ENCODE measurements at regions not wholly inside any gene's neighbourhood (a gene's known extent, or its start where the extent isn't known, plus 50 kb on each side); places are given as distances from the start of the nearest gene placed in this dataset.

DNA sequence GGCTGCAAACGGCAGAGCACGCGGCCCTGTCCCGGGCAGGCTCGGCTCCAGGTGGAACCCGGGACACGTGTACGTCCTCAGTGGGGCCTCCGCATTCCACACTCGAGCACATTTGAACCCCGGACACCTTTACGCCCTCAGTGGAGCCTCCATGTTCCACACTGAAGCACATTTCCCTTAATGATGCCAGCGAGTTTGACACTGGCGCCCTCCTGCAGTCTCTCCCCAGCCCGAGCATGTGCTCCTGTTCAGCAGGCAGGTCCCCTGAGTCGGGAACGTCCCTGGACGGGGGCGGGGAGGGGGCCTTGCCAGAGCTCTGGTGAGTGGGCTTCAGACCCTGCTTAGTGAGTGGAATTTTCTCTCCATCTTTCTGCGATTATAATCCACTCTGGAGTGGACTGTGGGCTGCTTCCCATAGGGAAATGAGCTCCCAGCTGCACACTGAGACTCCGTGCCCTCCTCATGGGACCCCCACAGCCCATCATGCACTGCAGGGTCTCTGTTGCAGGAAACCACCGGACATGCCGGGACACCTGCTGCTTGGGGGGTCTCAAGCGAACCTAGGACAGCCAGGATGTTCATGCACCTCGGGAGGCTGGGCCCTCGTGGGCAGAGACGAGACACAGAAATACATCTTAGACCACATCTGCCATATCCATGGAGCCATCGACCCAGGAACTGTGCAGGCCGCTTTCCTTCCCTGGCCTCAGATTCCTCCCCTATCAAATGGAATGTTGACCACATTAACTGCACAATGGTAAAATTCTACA is 70.3 kb upstream of the SNTG2 start:
- Histone ChIP-seq H3K27me3 (ENCODE audit: insufficient read depth, low read depth) (no peaks in the 10 kb centered on the region), H3K79me2 (ENCODE audit: insufficient read depth, low read depth) (no peaks in the 10 kb centered on the region), H3K9ac (no peak overlapping the region), H3K4me3 (IDR thresholded peaks at IDR 0.05; ENCODE audit: insufficient read depth, low read depth, low read length) (no peak overlapping the region), H3K4me2 (no peak overlapping the region), H2AFZ (ENCODE audit: low read depth) (no peak overlapping the region), H4K20me1 (ENCODE audit: insufficient read depth) (no peaks in the 10 kb centered on the region), H3K36me3 (ENCODE audit: insufficient read depth) (no peaks in the 10 kb centered on the region), H3K27ac (no peak overlapping the region), H3K4me1 (ENCODE audit: low read depth, poor library complexity, severe bottlenecking) (no peaks in the 10 kb centered on the region)
- no peak for TF ChIP-seq CTCF (conservative IDR thresholded peaks at IDR 0.05; ENCODE audit: low read depth, low read length)

DNA sequence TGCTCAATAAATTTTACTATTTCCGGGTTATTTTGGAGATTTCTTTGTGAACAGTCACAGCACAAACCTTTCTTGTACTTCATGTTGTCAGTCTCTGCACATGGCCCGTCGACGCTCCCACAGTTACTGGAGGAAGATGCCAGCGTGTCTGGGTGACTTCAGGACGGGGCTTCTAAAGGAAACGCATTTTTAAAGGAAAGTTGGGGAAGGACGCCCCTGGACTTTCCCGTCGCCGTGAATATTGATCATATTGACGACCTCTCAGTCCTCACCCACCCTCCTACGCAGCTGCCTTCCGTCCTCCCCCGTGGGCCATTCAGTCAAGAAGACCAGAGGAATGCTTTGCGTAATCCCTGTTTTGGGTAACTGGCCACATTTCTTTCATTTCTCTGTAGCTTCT is 71.1 kb upstream of the SNTG2 start:
- Histone ChIP-seq H3K4me1 (ENCODE audit: low read depth, poor library complexity, severe bottlenecking) (no peaks in the 10 kb centered on the region), H4K20me1 (ENCODE audit: insufficient read depth) (no peaks in the 10 kb centered on the region), H3K4me3 (IDR thresholded peaks at IDR 0.05; ENCODE audit: insufficient read depth, low read depth, low read length) (no peak overlapping the region), H3K79me2 (ENCODE audit: insufficient read depth, low read depth) (no peaks in the 10 kb centered on the region), H3K27ac (no peak overlapping the region), H3K36me3 (ENCODE audit: insufficient read depth) (no peaks in the 10 kb centered on the region), H3K4me2 (no peak overlapping the region), H3K27me3 (ENCODE audit: insufficient read depth, low read depth) (no peaks in the 10 kb centered on the region), H2AFZ (ENCODE audit: low read depth) (no peak overlapping the region), H3K9ac (no peak overlapping the region)
- TF ChIP-seq CTCF (conservative IDR thresholded peaks at IDR 0.05; ENCODE audit: low read depth, low read length), result no peak

DNA sequence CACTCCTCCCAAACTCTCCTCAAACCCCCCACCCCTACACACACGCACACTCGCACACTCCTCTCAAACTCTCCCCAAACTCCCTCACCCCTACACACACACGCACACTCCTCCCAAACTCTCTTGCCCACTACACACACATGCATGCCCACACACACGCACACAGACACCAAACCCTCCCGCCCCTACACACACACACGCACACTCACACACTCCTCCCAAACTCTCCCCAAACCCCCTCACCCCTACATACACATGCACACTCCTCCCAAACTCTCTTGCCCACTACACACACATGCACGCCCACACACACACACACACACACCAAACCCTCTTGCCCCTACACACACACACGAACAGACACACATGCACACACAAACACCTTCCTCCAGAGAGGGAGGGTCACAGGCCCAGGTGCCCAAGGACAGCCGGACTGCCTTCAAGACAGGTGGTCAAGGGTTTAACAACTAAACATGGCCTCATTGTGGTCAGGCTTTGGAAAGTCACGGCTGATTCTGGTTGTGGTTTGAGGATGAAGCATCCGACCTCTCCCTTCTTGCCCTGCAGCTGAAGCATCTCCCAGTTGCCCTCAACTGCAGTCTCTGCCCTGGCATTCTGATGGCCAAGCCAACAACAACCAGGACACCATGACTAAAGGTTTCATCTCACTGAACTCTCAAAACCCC is 72.3 kb upstream of the SNTG2 start:
- Histone ChIP-seq H3K4me3 (IDR thresholded peaks at IDR 0.05; ENCODE audit: insufficient read depth, low read depth, low read length) (no peak overlapping the region), H3K27ac (no peak overlapping the region), H3K36me3 (ENCODE audit: insufficient read depth) (no peaks in the 10 kb centered on the region), H3K27me3 (ENCODE audit: insufficient read depth, low read depth) (no peaks in the 10 kb centered on the region), H4K20me1 (ENCODE audit: insufficient read depth) (no peaks in the 10 kb centered on the region), H3K79me2 (ENCODE audit: insufficient read depth, low read depth) (no peaks in the 10 kb centered on the region), H3K4me2 (no peak overlapping the region), H2AFZ (ENCODE audit: low read depth) (no peak overlapping the region), H3K9ac (no peak overlapping the region), H3K4me1 (ENCODE audit: low read depth, poor library complexity, severe bottlenecking) (no peaks in the 10 kb centered on the region)
- TF ChIP-seq CTCF (conservative IDR thresholded peaks at IDR 0.05; ENCODE audit: low read depth, low read length), result no peak

- no peaks in the 10 kb centered on the region for H4K20me1 ChIP-seq (ENCODE audit: insufficient read depth)
- no peak overlapping the region for H2AFZ ChIP-seq (ENCODE audit: low read depth)
- H3K79me2 ChIP-seq (ENCODE audit: insufficient read depth, low read depth), result no peaks in the 10 kb centered on the region
- H3K4me2 ChIP-seq, result no peak overlapping the region
- no peak overlapping the region for H3K4me3 ChIP-seq (IDR thresholded peaks at IDR 0.05; ENCODE audit: insufficient read depth, low read depth, low read length)
- H3K9ac ChIP-seq, result no peak overlapping the region
- H3K36me3 ChIP-seq (ENCODE audit: insufficient read depth), result no peaks in the 10 kb centered on the region
- no peaks in the 10 kb centered on the region for H3K4me1 ChIP-seq (ENCODE audit: low read depth, poor library complexity, severe bottlenecking)
- no peaks in the 10 kb centered on the region for H3K27me3 ChIP-seq (ENCODE audit: insufficient read depth, low read depth)
- TF ChIP-seq CTCF (conservative IDR thresholded peaks at IDR 0.05; ENCODE audit: low read depth, low read length), result no peak
- no peak overlapping the region for H3K27ac ChIP-seq
Observed at GRCh38 chr2:877747-878146, 72.9 kb upstream of the SNTG2 start.
